Type B pancreatic cell (in vitro differentiated cells): ENCODE measurements at regions not wholly inside any gene's neighbourhood (a gene's known extent, or its start where the extent isn't known, plus 50 kb on each side); places are given as distances from the start of the nearest gene placed in this dataset.

Source experiments
- DNase-seq: peaks from one replicate; pipeline ENCODE4 v3.0.0; 2021; ENCODE audit warnings: mixed read lengths; ENCODE audit not compliant: unreplicated experiment; ENCODE audit errors: extremely low spot score
- H3K27ac Mint-ChIP-seq: 2 replicates; pipeline ENCODE4 v1.8.0; 2021; ENCODE audit warnings: mild to moderate bottlenecking, mixed read lengths
- H3K27me3 Mint-ChIP-seq: 2 replicates; pipeline ENCODE4 v1.8.0; 2021; ENCODE audit warnings: mixed read lengths
- H3K36me3 Mint-ChIP-seq: 2 replicates; pipeline ENCODE4 v1.8.0; 2021; ENCODE audit warnings: mixed read lengths
- H3K4me1 Mint-ChIP-seq: one replicate; pipeline ENCODE4 v1.8.0; 2021; ENCODE audit warnings: mixed read lengths; ENCODE audit not compliant: unreplicated experiment
- H3K4me3 Mint-ChIP-seq: 2 replicates; pipeline ENCODE4 v1.8.0; 2021; ENCODE audit warnings: mild to moderate bottlenecking, mixed read lengths
- H3K9me3 Mint-ChIP-seq: 2 replicates; pipeline ENCODE4 v1.8.0; 2021; ENCODE audit warnings: mixed read lengths
- CTCF ChIP-seq: fragments of 200-600 bp; sonication (generic); conservative IDR thresholded peaks from 2 replicates; pipeline ENCODE4 v1.5.0; 2021; ENCODE audit warnings: antibody characterized with exemption, mild to moderate bottlenecking

- Mint-ChIP-seq H3K36me3 (no peaks in the 10 kb centered on the region), H3K4me3 (no peak overlapping the region), H3K9me3 (no peaks in the 10 kb centered on the region), H3K4me1 (peaks cover 3% of the 10 kb centered on the region), H3K27ac (no peak overlapping the region), H3K27me3 (peaks cover 20% of the 10 kb centered on the region)
- no peak for TF ChIP-seq CTCF
- no peak for DNase-seq
Observed at GRCh38 chr11:127679816-127680545, 679.4 kb upstream of the KIRREL3 start.

GRCh38 chr11:127678631-127679030 is 678.1 kb upstream of the KIRREL3 start:
- DNase-seq: no peak
- Mint-ChIP-seq H3K4me3 (no peak overlapping the region), H3K9me3 (no peaks in the 10 kb centered on the region), H3K36me3 (no peaks in the 10 kb centered on the region), H3K4me1 (peaks cover 3% of the 10 kb centered on the region), H3K27ac (no peak overlapping the region), H3K27me3 (peaks cover 17% of the 10 kb centered on the region)
- no peak for TF ChIP-seq CTCF

- no peak for TF ChIP-seq CTCF
- peaks cover 3% of the 10 kb centered on the region for H3K4me1 Mint-ChIP-seq
- DNase-seq: no peak
- H3K36me3 Mint-ChIP-seq: no peaks in the 10 kb centered on the region
- H3K9me3 Mint-ChIP-seq: no peaks in the 10 kb centered on the region
- H3K4me3 Mint-ChIP-seq: no peak overlapping the region
- no peak overlapping the region for H3K27ac Mint-ChIP-seq
- peaks cover 17% of the 10 kb centered on the region for H3K27me3 Mint-ChIP-seq
Observed at GRCh38 chr11:127677660-127678425, 677.3 kb upstream of the KIRREL3 start.

- no peaks in the 10 kb centered on the region for H3K36me3 Mint-ChIP-seq
- no peak for DNase-seq
- no peak overlapping the region for H3K27ac Mint-ChIP-seq
- H3K27me3 Mint-ChIP-seq: peaks cover 22% of the 10 kb centered on the region
- no peak for TF ChIP-seq CTCF
- no peak overlapping the region for H3K4me3 Mint-ChIP-seq
- peaks cover 3% of the 10 kb centered on the region for H3K4me1 Mint-ChIP-seq
- H3K9me3 Mint-ChIP-seq: no peaks in the 10 kb centered on the region
Observed at GRCh38 chr11:127675581-127675980, 675.0 kb upstream of the KIRREL3 start.

- Mint-ChIP-seq H3K36me3 (no peaks in the 10 kb centered on the region), H3K4me3 (no peak overlapping the region), H3K27me3 (peaks cover 22% of the 10 kb centered on the region), H3K9me3 (no peaks in the 10 kb centered on the region), H3K4me1 (peaks cover 3% of the 10 kb centered on the region), H3K27ac (no peak overlapping the region)
- DNase-seq: no peak
- no peak for TF ChIP-seq CTCF
Observed at GRCh38 chr11:127674754-127675153, 674.2 kb upstream of the KIRREL3 start.
